Frontal cortex (tissue), 3 donors: ENCODE measurements at regions not wholly inside any gene's neighbourhood (a gene's known extent, or its start where the extent isn't known, plus 50 kb on each side); places are given as distances from the start of the nearest gene placed in this dataset.
A peak's percentile ranks its signal among the peaks of the same experiment; 100 is the strongest.
"Not testable (repeated sequence)": the region's sequence is repeated elsewhere in the genome, so short reads cannot be mapped to it uniquely, and the experiment has no call there.

Experiments used
- DNase-seq, 2 donors: peaks; one replicate each; pipeline ENCODE4 v3.0.0; 2012; ENCODE audit warnings: low spot score in 2 of 2
- FAIRE-seq: peaks from 2 replicates; lab custom pipeline; 2012; peaks lifted over from hg19 to GRCh38; lab: Jason Lieb, UNC
- donor health status: control.
- donor health status: control.
- donor health status: control.

- DNase-seq (no peak), FAIRE-seq (no peak)
Measured at GRCh38 chrX:28408017-28408723, 179.1 kb upstream of the IL1RAPL1 start.

- DNase-seq (no peak), FAIRE-seq (no peak)
Measured at GRCh38 chrX:28398342-28398741, 188.9 kb upstream of the IL1RAPL1 start.

GRCh38 chrX:28391528-28391927 lies 195.7 kb upstream of the IL1RAPL1 start:
- FAIRE-seq (no peak), DNase-seq (no peak)

- DNase-seq: no peak
- no peak for FAIRE-seq
Measured at GRCh38 chrX:28379103-28379502, 208.1 kb upstream of the IL1RAPL1 start.

GRCh38 chrX:28367649-28368048 lies 219.6 kb upstream of the IL1RAPL1 start:
- FAIRE-seq: not testable (repeated sequence)

GRCh38 chrX:28351801-28352200 lies 235.4 kb upstream of the IL1RAPL1 start:
- DNase-seq (no peak), FAIRE-seq (no peak)

More at GRCh38 chrX:28367649-28368048, 219.6 kb upstream of the IL1RAPL1 start:
- DNase-seq: not testable (repeated sequence)

- DNase-seq: no peak
- no peak for FAIRE-seq
Measured at GRCh38 chrX:28349888-28350287, 237.4 kb upstream of the IL1RAPL1 start.

- no peak for FAIRE-seq
- no peak for DNase-seq
Measured at GRCh38 chrX:28347476-28347875, 239.8 kb upstream of the IL1RAPL1 start.

- DNase-seq (no peak), FAIRE-seq (no peak)
Measured at GRCh38 chrX:28329156-28329555, 258.1 kb upstream of the IL1RAPL1 start.

- no peak for DNase-seq
- FAIRE-seq: no peak
Measured at GRCh38 chrX:28324321-28324721, 262.9 kb upstream of the IL1RAPL1 start.

GRCh38 chrX:28321286-28321685 lies 266.0 kb upstream of the IL1RAPL1 start:
- DNase-seq: no peak
- FAIRE-seq: no peak

- no peak for DNase-seq
- no peak for FAIRE-seq
Measured at GRCh38 chrX:28312965-28313364, 274.3 kb upstream of the IL1RAPL1 start.

- FAIRE-seq: no peak
- no peak for DNase-seq
Measured at GRCh38 chrX:28312259-28312658, 275.0 kb upstream of the IL1RAPL1 start.

- no peak for DNase-seq
- FAIRE-seq: no peak
Measured at GRCh38 chrX:28311466-28311865, 275.8 kb upstream of the IL1RAPL1 start.

- DNase-seq (no peak), FAIRE-seq (no peak)
Measured at GRCh38 chrX:28303486-28303885, 283.8 kb upstream of the IL1RAPL1 start.

GRCh38 chrX:28278726-28279125 lies 297.5 kb upstream of the DCAF8L1 start:
- FAIRE-seq: no peak
- DNase-seq: no peak

GRCh38 chrX:28278251-28278650 lies 297.0 kb upstream of the DCAF8L1 start:
- DNase-seq (no peak), FAIRE-seq (no peak)

- FAIRE-seq: no peak
- no peak for DNase-seq
Measured at GRCh38 chrX:28273736-28274135, 292.5 kb upstream of the DCAF8L1 start.

- DNase-seq (no peak), FAIRE-seq (no peak)
Measured at GRCh38 chrX:28246675-28247074, 265.4 kb upstream of the DCAF8L1 start.

- DNase-seq: no peak
- peak; percentile 6 for FAIRE-seq
Measured at GRCh38 chrX:28229217-28229616, 248.0 kb upstream of the DCAF8L1 start.

GRCh38 chrX:28225513-28225912 lies 244.3 kb upstream of the DCAF8L1 start:
- DNase-seq (no peak), FAIRE-seq (no peak)

- DNase-seq: no peak
- no peak for FAIRE-seq
Measured at GRCh38 chrX:28223991-28224390, 242.7 kb upstream of the DCAF8L1 start.
